ENCODE measurements at regions not wholly inside any gene's neighbourhood (a gene's known extent, or its start where the extent isn't known, plus 50 kb on each side); places are given as distances from the start of the nearest gene placed in this dataset.

DNA sequence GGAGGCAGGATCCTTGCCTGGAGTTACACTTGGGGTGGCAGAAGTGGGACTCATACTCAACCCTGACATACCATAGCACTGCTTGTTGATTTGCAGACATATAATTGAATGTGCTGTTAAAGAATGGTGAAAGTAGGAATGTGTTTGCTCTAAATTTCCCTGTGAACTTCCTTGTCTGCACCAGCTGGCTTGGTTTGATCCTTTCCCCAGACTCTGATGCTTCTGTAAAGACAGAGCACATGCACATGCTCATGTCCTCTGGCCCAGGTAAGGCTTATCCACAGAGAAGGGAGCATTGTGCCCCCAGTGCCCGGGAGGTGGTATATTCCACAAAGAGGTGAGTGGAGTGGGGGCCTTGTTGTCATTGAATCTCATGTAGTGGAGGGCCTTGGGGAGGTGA lies 138.0 kb upstream of the STC2 start:
- no peak for DNase-seq (ENCODE audit: low read depth, low spot score)

- DNase-seq (ENCODE audit: low read depth, low spot score): no peak
These were observed 136.6 kb upstream of the STC2 start for GRCh38 chr5:173464813-173465212.

- DNase-seq (ENCODE audit: low read depth, low spot score): no peak
These were observed 135.0 kb upstream of the STC2 start for GRCh38 chr5:173463207-173463606.

DNA sequence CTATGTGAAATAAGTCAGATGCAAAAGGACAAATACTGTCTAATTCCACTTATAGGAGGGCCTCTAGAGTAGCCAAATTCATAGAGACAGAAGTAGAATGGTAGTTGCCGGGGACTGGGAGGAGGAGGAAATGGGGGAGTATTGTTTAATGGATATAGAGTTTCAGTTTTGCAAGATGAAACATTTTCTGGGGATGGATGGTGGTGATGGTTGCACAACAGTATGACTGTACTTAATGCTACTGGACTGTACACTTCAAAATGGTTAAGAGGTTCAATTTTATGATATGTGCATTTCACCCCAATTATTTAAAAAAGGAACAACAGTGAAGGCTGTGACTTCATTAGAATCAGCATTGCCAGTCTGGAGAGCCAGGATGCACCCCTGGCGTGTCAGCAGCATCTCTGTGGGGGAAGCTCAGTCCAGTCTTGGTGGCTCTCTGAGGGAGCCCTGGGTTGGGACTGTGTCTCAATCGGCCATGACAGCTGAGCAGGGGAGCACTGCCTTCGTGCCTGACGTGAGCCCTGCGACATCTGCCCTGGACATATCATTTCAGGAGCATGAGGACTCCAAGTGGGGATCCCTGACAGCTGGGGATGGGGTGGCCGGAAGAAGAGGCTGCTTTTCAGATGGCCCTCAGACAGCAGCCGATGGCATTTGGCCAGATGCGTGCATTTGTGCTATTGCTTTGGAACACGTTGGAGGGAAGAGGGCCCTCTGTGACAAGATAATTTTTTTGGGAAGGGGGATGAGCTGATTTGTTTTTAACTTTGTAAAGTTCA lies 130.8 kb upstream of the STC2 start:
- DNase-seq (ENCODE audit: low read depth, low spot score): no peak

GRCh38 chr5:173457482-173457881 lies 129.3 kb upstream of the STC2 start:
- DNase-seq (ENCODE audit: low read depth, low spot score): no peak

DNA sequence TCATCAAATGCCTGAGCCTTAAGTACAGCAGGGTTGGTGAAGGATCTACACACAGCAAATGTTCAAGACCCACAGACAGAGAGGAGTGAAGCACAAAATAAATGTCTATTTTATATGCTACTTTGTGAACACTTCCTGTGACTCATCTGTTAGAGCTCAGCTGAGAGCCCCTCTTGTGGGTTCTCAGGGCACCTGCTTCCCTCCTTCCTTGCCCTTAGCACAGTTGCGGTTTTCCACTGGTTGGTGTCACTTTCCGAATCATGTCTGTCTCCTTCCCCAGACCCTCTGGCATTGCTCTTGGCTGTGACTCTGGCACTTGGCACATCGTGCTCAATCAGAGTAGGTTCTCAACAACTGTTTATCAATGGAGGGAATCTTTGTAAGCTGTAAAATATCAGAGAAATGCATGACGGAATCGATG lies 128.5 kb upstream of the STC2 start:
- no peak for DNase-seq (ENCODE audit: low read depth, low spot score)

DNA sequence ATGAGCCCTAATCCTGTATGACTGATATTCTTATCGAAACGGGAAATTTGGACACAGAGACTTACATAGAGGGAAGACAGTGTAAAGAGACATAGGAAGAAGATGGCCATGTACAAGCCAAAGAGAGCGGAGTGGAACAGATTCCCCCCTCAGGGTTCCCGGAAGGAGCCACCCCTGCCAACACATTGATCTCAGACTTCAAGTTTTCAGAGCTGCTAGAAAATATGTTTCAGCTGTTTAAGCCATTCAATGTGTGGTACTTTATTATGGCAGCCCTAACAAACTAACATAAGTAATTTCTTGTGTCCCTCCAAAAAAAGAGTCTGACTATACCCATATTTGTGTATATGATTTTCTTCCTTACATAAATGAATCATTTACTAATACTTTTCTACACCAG lies 128.0 kb upstream of the STC2 start:
- DNase-seq (ENCODE audit: low read depth, low spot score): no peak

GRCh38 chr5:173455599-173455957 lies 127.4 kb upstream of the STC2 start:
- no peak for DNase-seq (ENCODE audit: low read depth, low spot score)

GRCh38 chr5:173454736-173455598 lies 126.8 kb upstream of the STC2 start:
- DNase-seq (ENCODE audit: low read depth, low spot score): peak; percentile 78

- no peak for DNase-seq (ENCODE audit: low read depth, low spot score)
These were observed 126.1 kb upstream of the STC2 start for GRCh38 chr5:173454361-173454735.

DNA sequence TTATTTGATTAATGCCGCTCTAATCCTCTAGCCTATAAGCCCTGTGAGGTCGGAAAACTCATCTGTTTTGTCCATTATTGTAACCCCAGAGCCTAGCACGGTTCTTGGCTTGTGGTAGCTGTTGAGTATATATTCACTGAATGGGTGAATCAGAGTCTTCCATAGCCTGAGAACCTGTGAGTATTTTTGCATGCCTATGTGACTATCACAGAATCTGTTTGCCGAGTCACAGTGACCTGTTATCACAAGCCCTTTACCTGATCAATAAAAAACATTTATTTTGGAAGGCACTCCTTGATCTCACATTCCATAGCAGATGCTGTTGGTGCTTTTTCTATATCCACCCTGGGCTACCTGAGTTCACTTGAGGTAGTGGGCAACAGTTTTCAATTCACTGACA lies 125.0 kb upstream of the STC2 start:
- DNase-seq (ENCODE audit: low read depth, low spot score): no peak

- DNase-seq (ENCODE audit: low read depth, low spot score): no peak
These were observed 124.1 kb upstream of the STC2 start for GRCh38 chr5:173452119-173452905.

- no peak for DNase-seq (ENCODE audit: low read depth, low spot score)
These were observed 123.4 kb upstream of the STC2 start for GRCh38 chr5:173451651-173452050.

DNA sequence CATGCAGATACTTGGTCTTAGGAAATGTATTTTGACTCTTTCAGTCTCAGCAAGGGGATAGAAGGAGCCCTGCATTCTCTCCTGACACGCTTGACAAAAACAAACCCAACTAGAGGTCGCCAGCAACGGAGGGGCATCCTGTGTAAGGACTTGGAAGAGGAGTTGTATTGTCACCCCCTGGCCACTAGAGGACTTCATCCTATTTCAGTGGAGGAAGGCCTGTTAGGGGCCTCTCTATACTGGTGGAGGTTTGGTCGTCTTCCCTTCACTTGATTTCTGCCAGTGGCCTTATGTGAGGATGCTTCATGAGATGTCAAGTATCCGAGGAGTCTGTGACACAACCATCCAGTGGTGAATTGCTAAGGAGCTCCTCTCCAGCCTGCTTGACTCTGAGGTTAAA lies 122.8 kb upstream of the STC2 start:
- DNase-seq (ENCODE audit: low read depth, low spot score): no peak

- DNase-seq (ENCODE audit: low read depth, low spot score): no peak
These were observed 122.0 kb upstream of the STC2 start for GRCh38 chr5:173450188-173450587.

DNA sequence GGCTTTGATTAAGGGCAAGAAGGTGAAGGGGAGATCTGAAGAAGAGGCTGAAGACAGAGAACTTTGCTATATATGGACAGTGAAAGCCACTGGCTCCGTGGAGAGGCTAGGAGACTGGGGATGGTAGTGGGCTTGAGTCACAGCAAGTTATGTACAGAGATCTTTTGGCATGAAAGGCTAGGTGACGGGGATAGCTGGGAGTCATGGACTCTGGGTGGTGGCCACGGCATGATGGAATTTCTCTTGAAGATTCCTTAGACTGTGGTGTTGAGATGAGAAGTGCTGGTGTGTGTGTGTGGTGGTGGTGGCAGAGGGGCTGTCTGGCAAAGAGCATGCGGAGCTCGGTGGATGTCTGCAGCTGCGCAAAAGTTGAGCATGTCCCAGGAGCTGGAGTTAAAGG lies 120.6 kb upstream of the STC2 start:
- DNase-seq (ENCODE audit: low read depth, low spot score): no peak

DNA sequence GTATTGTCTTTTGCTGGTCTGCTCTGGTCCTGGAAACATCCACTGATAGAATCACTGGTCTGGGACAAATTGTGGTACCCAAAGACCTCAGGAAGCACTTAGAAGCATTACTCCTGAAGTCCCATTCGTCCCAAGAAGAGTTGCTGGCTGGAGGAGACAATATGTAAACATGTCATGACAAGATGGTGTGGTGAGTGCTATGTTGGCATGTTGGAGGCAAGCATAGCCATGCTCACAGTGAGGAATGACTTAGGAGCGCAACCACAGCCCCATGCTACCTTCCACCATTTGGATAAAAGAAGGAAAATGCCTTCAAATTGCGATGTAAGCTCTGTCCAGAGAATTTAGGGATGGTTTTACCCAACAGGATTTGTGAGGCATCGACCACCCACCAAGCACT lies 115.8 kb upstream of the STC2 start:
- DNase-seq (ENCODE audit: low read depth, low spot score): no peak

- no peak for DNase-seq (ENCODE audit: low read depth, low spot score)
These were observed 112.9 kb upstream of the STC2 start for GRCh38 chr5:173441053-173441628.

DNA sequence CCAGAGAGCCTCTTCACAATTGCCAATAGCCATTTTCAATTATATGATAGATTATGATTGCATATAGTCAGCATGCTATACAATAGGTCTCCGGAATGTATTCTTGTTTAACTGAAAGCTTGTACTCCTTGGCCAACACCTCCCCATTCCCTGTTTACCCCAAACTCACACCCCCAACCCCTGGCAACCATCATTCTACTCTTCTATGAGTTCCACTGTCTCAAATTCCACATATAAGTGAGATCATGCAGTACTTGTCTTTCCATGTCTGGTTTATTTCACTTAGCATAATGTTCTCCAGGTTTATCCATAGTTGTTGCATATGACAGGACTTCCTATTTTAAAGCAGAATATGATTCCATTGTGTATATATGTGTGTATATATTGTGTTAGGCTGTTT lies 110.7 kb upstream of the STC2 start:
- no peak for DNase-seq (ENCODE audit: low read depth, low spot score)

DNA sequence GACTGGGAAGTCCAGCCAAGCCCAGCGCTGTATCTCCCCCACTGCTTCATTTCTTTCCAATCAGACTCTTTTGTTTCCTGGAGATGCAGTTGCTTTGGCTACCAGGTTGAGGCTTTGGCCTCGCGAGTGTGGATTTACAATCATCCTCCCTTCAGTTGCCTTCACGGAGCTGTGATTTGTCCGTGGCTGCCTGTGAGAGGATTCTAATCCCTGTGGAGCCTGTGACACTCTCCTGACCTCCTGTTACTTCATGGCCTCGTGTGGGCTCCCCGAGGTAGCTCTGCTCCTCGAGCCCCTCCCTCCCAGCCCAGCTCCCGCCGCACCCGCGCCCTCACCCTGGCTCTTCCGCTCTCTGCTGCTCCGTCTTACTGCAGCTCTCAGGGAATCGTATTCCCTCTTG lies 107.2 kb upstream of the STC2 start:
- no peak for DNase-seq (ENCODE audit: low read depth, low spot score)

DNA sequence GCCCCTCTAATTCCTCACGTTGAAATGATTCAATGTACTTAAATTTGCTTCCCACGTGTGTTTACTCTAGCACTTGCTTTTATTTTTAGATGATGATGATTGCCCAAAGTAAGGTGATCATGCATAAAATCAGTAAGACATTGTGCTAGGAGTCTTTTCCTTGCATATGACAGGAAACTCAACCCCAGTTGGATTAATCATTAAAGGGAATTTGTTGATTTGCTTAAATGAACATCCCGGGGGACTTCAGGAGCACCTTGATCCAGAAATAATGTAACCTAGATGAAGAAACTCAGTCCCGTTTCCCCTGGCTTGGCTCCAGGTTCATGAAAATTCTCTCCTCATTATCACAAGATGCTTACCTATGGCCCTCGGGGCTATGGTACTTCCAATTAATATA lies 106.1 kb upstream of the STC2 start:
- no peak for DNase-seq (ENCODE audit: low read depth, low spot score)

- DNase-seq (ENCODE audit: low read depth, low spot score): no peak
These were observed 102.2 kb upstream of the STC2 start for GRCh38 chr5:173430394-173430793.
